ENCODE measurements at regions not wholly inside any gene's neighbourhood (a gene's known extent, or its start where the extent isn't known, plus 50 kb on each side); places are given as distances from the start of the nearest gene placed in this dataset.
A peak's percentile ranks its signal among the peaks of the same experiment; 100 is the strongest.

- Mint-ChIP-seq H3K36me3 (ENCODE audit: insufficient read depth) (no peaks in the 10 kb centered on the region), H3K9me3 (ENCODE audit: low read depth) (peaks cover 68% of the 10 kb centered on the region), H3K27ac (no peak overlapping the region), H3K27me3 (peaks cover 48% of the 10 kb centered on the region), H3K4me3 (ENCODE audit: low read depth) (no peak overlapping the region), H3K4me1 (ENCODE audit: low read depth) (no peaks in the 10 kb centered on the region)
- no peak for TF ChIP-seq CTCF (IDR thresholded peaks at IDR 0.05; ENCODE audit: unreplicated experiment)
- DNase-seq (ENCODE audit: low spot score, unreplicated experiment): peak; percentile 3
Measured at GRCh38 chr3:13710251-13710650, 161.3 kb downstream of the FBLN2 start.

- no peak for TF ChIP-seq CTCF (IDR thresholded peaks at IDR 0.05; ENCODE audit: unreplicated experiment)
- Mint-ChIP-seq H3K27me3 (peaks cover 52% of the 10 kb centered on the region), H3K27ac (no peak overlapping the region)
Measured at GRCh38 chr3:13709706-13710105, 160.8 kb downstream of the FBLN2 start.

GRCh38 chr3:13708871-13709595 lies 160.1 kb downstream of the FBLN2 start:
- peak; percentile 3 for DNase-seq (ENCODE audit: low spot score, unreplicated experiment)
- Mint-ChIP-seq H3K27ac (no peak overlapping the region), H3K36me3 (ENCODE audit: insufficient read depth) (no peaks in the 10 kb centered on the region), H3K27me3 (peaks cover 52% of the 10 kb centered on the region), H3K9me3 (ENCODE audit: low read depth) (peaks cover 68% of the 10 kb centered on the region), H3K4me1 (ENCODE audit: low read depth) (no peaks in the 10 kb centered on the region), H3K4me3 (ENCODE audit: low read depth) (no peak overlapping the region)
- TF ChIP-seq CTCF (IDR thresholded peaks at IDR 0.05; ENCODE audit: unreplicated experiment): no peak

More at GRCh38 chr3:13709706-13710105, 160.8 kb downstream of the FBLN2 start:
- H3K4me3 Mint-ChIP-seq (ENCODE audit: low read depth): no peak overlapping the region
- peaks cover 69% of the 10 kb centered on the region for H3K9me3 Mint-ChIP-seq (ENCODE audit: low read depth)
- H3K4me1 Mint-ChIP-seq (ENCODE audit: low read depth): no peaks in the 10 kb centered on the region
- H3K36me3 Mint-ChIP-seq (ENCODE audit: insufficient read depth): no peaks in the 10 kb centered on the region
- peak; percentile 3 for DNase-seq (ENCODE audit: low spot score, unreplicated experiment)

GRCh38 chr3:13708301-13708700 lies 159.4 kb downstream of the FBLN2 start:
- Mint-ChIP-seq H3K27me3 (peaks cover 52% of the 10 kb centered on the region), H3K4me1 (ENCODE audit: low read depth) (no peaks in the 10 kb centered on the region), H3K27ac (no peak overlapping the region), H3K9me3 (ENCODE audit: low read depth) (peaks cover 61% of the 10 kb centered on the region), H3K4me3 (ENCODE audit: low read depth) (no peak overlapping the region), H3K36me3 (ENCODE audit: insufficient read depth) (no peaks in the 10 kb centered on the region)
- no peak for TF ChIP-seq CTCF (IDR thresholded peaks at IDR 0.05; ENCODE audit: unreplicated experiment)
- DNase-seq (ENCODE audit: low spot score, unreplicated experiment): peak; percentile 5

GRCh38 chr3:13707456-13707855 lies 158.5 kb downstream of the FBLN2 start:
- TF ChIP-seq CTCF (IDR thresholded peaks at IDR 0.05; ENCODE audit: unreplicated experiment): no peak
- Mint-ChIP-seq H3K27ac (no peak overlapping the region), H3K4me3 (ENCODE audit: low read depth) (no peak overlapping the region), H3K27me3 (peaks cover 56% of the 10 kb centered on the region), H3K36me3 (ENCODE audit: insufficient read depth) (no peaks in the 10 kb centered on the region), H3K4me1 (ENCODE audit: low read depth) (no peaks in the 10 kb centered on the region), H3K9me3 (ENCODE audit: low read depth) (peaks cover 64% of the 10 kb centered on the region)
- peak; percentile 3 for DNase-seq (ENCODE audit: low spot score, unreplicated experiment)

Measured in progenitor cell of endocrine pancreas (in vitro differentiated cells).